ENCODE measurements at regions not wholly inside any gene's neighbourhood (a gene's known extent, or its start where the extent isn't known, plus 50 kb on each side); places are given as distances from the start of the nearest gene placed in this dataset.
A peak's percentile ranks its signal among the peaks of the same experiment; 100 is the strongest.

GRCh38 chr2:200742426-200742825, 69.3 kb upstream of the BZW1 start:
- Histone ChIP-seq H3K4me2 (replicated peaks; ENCODE audit: extremely low read depth, low read length, poor library complexity, severe bottlenecking) (no peak overlapping the region), H4K20me1 (ENCODE audit: insufficient read depth, low read length) (no peaks in the 10 kb centered on the region), H3K9me3 (replicated peaks in 1 of 2; ENCODE audit: control insufficient read depth in 1 of 2, insufficient read depth in 1 of 2, low read length in 2 of 2) (no peaks in the 10 kb centered on the region), H3K27me3 (ENCODE audit: control insufficient read depth in 2 of 2, insufficient read depth in 2 of 2, low read length in 2 of 2) (no peaks in the 10 kb centered on the region), H3K27ac (ENCODE audit: low read depth in 1 of 2, low read length in 2 of 2) (no peak overlapping the region), H3K9ac (ENCODE audit: insufficient read depth, low read length, poor library complexity, severe bottlenecking) (no peak overlapping the region), H3K79me2 (ENCODE audit: insufficient read depth, low read length) (no peaks in the 10 kb centered on the region), H3K4me1 (ENCODE audit: control insufficient read depth in 1 of 2, insufficient read depth in 2 of 2, low read length in 2 of 2) (no peaks in the 10 kb centered on the region), H2AFZ (ENCODE audit: insufficient read depth, low read depth, low read length, poor library complexity, severe bottlenecking) (no peak overlapping the region), H3K4me3 (replicated peaks in 1 of 3; ENCODE audit: low read depth in 2 of 3, low read length in 3 of 3) (no peak overlapping the region), H3K36me3 (replicated peaks in 1 of 2; ENCODE audit: control insufficient read depth in 1 of 2, insufficient read depth in 2 of 2, low read length in 2 of 2) (no peaks in the 10 kb centered on the region)
- WGBS (ENCODE audit: insufficient coverage): no CpG with 5 or more reads among the region's 5 CpGs
- Mint-ChIP-seq H3K4me1 (no peaks in the 10 kb centered on the region), H3K9me3 (no peaks in the 10 kb centered on the region), H3K4me3 (no peak overlapping the region), H3K36me3 (peaks cover 2 to 7% of the 10 kb centered on the region in 2 donors), H3K27me3 (ENCODE audit: low read depth in 3 of 3) (peaks cover 0 to 11% (median 0%) of the 10 kb centered on the region in 3 donors), H3K27ac (no peak overlapping the region)
- intact Hi-C loops (cut with micrococcal nuclease): no loop called here
- no peak for DNase-seq
- no peak for TF ChIP-seq CTCF (IDR thresholded peaks at IDR 0.05)

- Histone ChIP-seq H4K20me1 (ENCODE audit: insufficient read depth, low read length) (no peaks in the 10 kb centered on the region), H3K27ac (ENCODE audit: low read depth in 1 of 2, low read length in 2 of 2) (no peak overlapping the region), H3K79me2 (ENCODE audit: insufficient read depth, low read length) (no peaks in the 10 kb centered on the region), H2AFZ (ENCODE audit: insufficient read depth, low read depth, low read length, poor library complexity, severe bottlenecking) (no peak overlapping the region), H3K9me3 (replicated peaks in 1 of 2; ENCODE audit: control insufficient read depth in 1 of 2, insufficient read depth in 1 of 2, low read length in 2 of 2) (no peaks in the 10 kb centered on the region), H3K36me3 (replicated peaks in 1 of 2; ENCODE audit: control insufficient read depth in 1 of 2, insufficient read depth in 2 of 2, low read length in 2 of 2) (no peaks in the 10 kb centered on the region), H3K27me3 (ENCODE audit: control insufficient read depth in 2 of 2, insufficient read depth in 2 of 2, low read length in 2 of 2) (no peaks in the 10 kb centered on the region), H3K9ac (ENCODE audit: insufficient read depth, low read length, poor library complexity, severe bottlenecking) (no peak overlapping the region), H3K4me2 (replicated peaks; ENCODE audit: extremely low read depth, low read length, poor library complexity, severe bottlenecking) (no peak overlapping the region), H3K4me1 (ENCODE audit: control insufficient read depth in 1 of 2, insufficient read depth in 2 of 2, low read length in 2 of 2) (no peaks in the 10 kb centered on the region), H3K4me3 (replicated peaks in 1 of 3; ENCODE audit: low read depth in 2 of 3, low read length in 3 of 3) (no peak overlapping the region)
- no peak for TF ChIP-seq CTCF (IDR thresholded peaks at IDR 0.05)
- Mint-ChIP-seq H3K27ac (peak overlapping the region in 1 of 7 donors; percentile 72), H3K36me3 (peaks cover 2 to 7% of the 10 kb centered on the region in 2 donors), H3K9me3 (no peaks in the 10 kb centered on the region), H3K4me3 (no peak overlapping the region), H3K27me3 (ENCODE audit: low read depth in 3 of 3) (peaks cover 0 to 7% (median 0%) of the 10 kb centered on the region in 3 donors), H3K4me1 (no peaks in the 10 kb centered on the region)
- DNase-seq: no peak
- WGBS (ENCODE audit: insufficient coverage): 99% methylated on average over 9 of the region's 10 CpGs
- intact Hi-C loops (cut with micrococcal nuclease): no loop called here
Observed at GRCh38 chr2:200743042-200743676, 68.6 kb upstream of the BZW1 start.

Measured in CD14-positive monocyte (primary cell).